ENCODE measurements at regions not wholly inside any gene's neighbourhood (a gene's known extent, or its start where the extent isn't known, plus 50 kb on each side); places are given as distances from the start of the nearest gene placed in this dataset.

DNA sequence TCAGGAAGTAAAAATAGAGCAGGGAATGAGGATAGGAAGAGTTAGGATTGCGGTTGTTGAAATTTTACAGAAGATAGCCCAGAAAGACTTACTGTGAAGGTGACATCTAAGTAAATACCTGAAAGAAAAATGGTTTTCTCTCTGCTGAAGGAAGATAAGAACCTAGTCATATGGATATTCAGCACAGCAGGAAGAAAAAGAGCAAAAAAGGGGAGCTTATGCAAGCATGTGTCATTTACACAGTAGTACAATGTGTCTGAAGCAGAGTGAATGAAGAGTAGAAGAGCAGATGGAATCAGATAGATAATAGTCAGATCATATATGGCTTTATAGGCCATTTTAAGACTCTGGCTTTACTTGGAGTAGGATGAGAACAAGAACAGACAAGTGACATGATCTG is 126.9 kb upstream of the TENT5D start:
- TF ChIP-seq, protein P1, sequence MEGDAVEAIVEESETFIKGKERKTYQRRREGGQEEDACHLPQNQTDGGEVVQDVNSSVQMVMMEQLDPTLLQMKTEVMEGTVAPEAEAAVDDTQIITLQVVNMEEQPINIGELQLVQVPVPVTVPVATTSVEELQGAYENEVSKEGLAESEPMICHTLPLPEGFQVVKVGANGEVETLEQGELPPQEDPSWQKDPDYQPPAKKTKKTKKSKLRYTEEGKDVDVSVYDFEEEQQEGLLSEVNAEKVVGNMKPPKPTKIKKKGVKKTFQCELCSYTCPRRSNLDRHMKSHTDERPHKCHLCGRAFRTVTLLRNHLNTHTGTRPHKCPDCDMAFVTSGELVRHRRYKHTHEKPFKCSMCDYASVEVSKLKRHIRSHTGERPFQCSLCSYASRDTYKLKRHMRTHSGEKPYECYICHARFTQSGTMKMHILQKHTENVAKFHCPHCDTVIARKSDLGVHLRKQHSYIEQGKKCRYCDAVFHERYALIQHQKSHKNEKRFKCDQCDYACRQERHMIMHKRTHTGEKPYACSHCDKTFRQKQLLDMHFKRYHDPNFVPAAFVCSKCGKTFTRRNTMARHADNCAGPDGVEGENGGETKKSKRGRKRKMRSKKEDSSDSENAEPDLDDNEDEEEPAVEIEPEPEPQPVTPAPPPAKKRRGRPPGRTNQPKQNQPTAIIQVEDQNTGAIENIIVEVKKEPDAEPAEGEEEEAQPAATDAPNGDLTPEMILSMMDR (conservative IDR thresholded peaks at IDR 0.05; ENCODE audit: low read length), result no peak
- no peak for TF ChIP-seq EZH2phosphoT487 (IDR thresholded peaks at IDR 0.05; ENCODE audit: borderline replicate concordance, low read depth, low read length)
